Heart left ventricle (tissue), 16 donors: ENCODE measurements at regions not wholly inside any gene's neighbourhood (a gene's known extent, or its start where the extent isn't known, plus 50 kb on each side); places are given as distances from the start of the nearest gene placed in this dataset.
A peak's percentile ranks its signal among the peaks of the same experiment; 100 is the strongest.

Experiments used
- ATAC-seq, 4 donors: fragments of 200-7000 bp; cut with Tn5 transposase; one replicate each; pipeline ENCODE4 v1.9.1; 2020 to 2022; ENCODE audit warnings: moderate library complexity in 4 of 4, mild to moderate bottlenecking in 3 of 4, moderate number of reproducible peaks in 1 of 4
- DNase-seq, 5 donors: peaks; one replicate each; pipeline ENCODE4 v3.0.0-alpha.2; 2020
- H3K27ac ChIP-seq, 12 donors: fragments of 200-600 bp; sonication (generic) in 4 of 12; one replicate each; pipeline versions ENCODE4 v1.5.0 to v1.8.0; 2016 to 2022; ENCODE audit warnings: mild to moderate bottlenecking in 2 of 12
- H3K27me3 ChIP-seq, 9 donors: fragments of 200-600 bp; sonication (generic) in 2 of 9; one replicate each; pipeline versions ENCODE4 v1.5.1 to v1.8.0; 2016 to 2022; ENCODE audit warnings: mild to moderate bottlenecking in 3 of 9
- H3K36me3 ChIP-seq, 9 donors: fragments of 200-600 bp; sonication (generic) in 2 of 9; one replicate each; pipeline versions ENCODE4 v1.5.0 to v1.8.0; 2018 to 2022; ENCODE audit warnings: mild to moderate bottlenecking in 2 of 9
- H3K4me1 ChIP-seq, 12 donors: fragments of 200-600 bp; sonication (generic) in 4 of 12; one replicate each; pipeline versions ENCODE4 v1.5.0 to v1.8.0; 2016 to 2022; ENCODE audit warnings: mild to moderate bottlenecking in 3 of 12
- H3K4me3 ChIP-seq, 12 donors: fragments of 200-600 bp; sonication (generic) in 4 of 12; one replicate each; pipeline versions ENCODE4 v1.5.0 to v1.8.0; 2017 to 2022; ENCODE audit warnings: mild to moderate bottlenecking in 9 of 12, moderate library complexity in 4 of 12
- H3K9me3 ChIP-seq, 12 donors: fragments of 200-600 bp; sonication (generic) in 4 of 12; one replicate each; pipeline versions ENCODE4 v1.5.0 to v1.8.0; 2016 to 2022; ENCODE audit warnings: mild to moderate bottlenecking in 1 of 12
- POLR2A ChIP-seq, 2 donors: fragments of 450-650 bp; IDR thresholded peaks; one replicate each; pipeline ENCODE4 v1.6.1; 2017; ENCODE audit warnings: antibody characterized with exemption in 2 of 2, mild to moderate bottlenecking in 2 of 2, moderate library complexity in 2 of 2
- WGBS, 4 donors: extraction: QIAGEN DNeasy Blood & Tissue Kit in 2 of 4; methylation state at CpG; one replicate each; pipeline versions ENCODE4 v1.1.5 to v1.1.7; 2013 to 2018; 5-methylcytosine and 5-hydroxymethylcytosine counted together
- intact Hi-C, 10 donors: fragments of 100-400 bp; cut with DNase I; formaldehyde crosslinking; loops; one replicate each; pipeline versions ENCODE4 v1.11.1 to v1.14.2; 2022
- TF ChIP-seq, protein P1 (sequence below), 12 donors: fragments of 200-600 bp; sonication (generic) in 4 of 12; IDR thresholded peaks; one replicate each; pipeline versions ENCODE4 v1.5.0 to v1.8.0; 2018 to 2022; ENCODE audit warnings: antibody characterized with exemption in 12 of 12, mild to moderate bottlenecking in 5 of 12
- donor health status: ischemic (EF 13 %, LVEDD 7.1; RV severe dilation, severe dysfunction).
- donor health status: healthy with polysubstance abuse.
- donor health status: DM: no; HTN: yes; CAD: no.
- donor health status: DM: no; HTN: no; CAD: no.
- donor health status: ischemic (EF 25% LVEDD 6.9; RV normal size, moderate dysfunction).
- donor health status: ischemic (EF 25% LVEDD 5.7; RV mildly dilated, moderate dysfunction).
- donor health status: healthy.
- donor health status: DM: yes; HTN: yes; CAD: no.
- donor health status: ischemic (EF 35%, LVEDD 5.7; RV mildly dilated, moderate dysfunction).
- donor health status: nonischemic (EF 11% LVEDD 7.7; RV severe dilation, severe dysfunction).
- donor health status: DM: yes; HTN: yes; CAD: no.
- donor health status: PGD.
- donor health status: ischemic (EF 29% LVEDD 5.4; RV normal size, mild dysfunction).
- donor health status: nonischemic (EF 23%, LVEDD 6.1; RV moderate dilation, normal function).

DNA sequence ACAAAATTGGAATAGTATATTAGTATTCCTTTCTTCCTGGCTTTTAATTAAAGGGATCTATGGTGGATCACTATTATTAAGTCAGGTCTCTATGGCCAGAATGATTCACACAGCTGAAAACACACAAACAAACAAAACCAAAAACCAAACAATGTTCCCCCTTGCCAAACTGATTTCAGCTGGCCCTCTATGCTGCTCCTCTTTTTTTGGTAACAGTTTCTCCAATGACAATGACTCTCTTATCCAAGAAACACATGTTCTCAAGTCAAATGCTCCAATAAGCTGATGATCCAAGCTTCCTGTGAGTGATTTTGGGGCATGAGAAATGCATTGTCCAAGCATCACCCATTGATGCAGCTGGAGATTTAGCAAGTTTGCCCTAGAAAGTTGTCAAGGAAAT is 193.4 kb upstream of the TUT7 start:
- TF ChIP-seq POLR2A (IDR thresholded peaks at IDR 0.05) = no peak
- TF ChIP-seq, protein P1, sequence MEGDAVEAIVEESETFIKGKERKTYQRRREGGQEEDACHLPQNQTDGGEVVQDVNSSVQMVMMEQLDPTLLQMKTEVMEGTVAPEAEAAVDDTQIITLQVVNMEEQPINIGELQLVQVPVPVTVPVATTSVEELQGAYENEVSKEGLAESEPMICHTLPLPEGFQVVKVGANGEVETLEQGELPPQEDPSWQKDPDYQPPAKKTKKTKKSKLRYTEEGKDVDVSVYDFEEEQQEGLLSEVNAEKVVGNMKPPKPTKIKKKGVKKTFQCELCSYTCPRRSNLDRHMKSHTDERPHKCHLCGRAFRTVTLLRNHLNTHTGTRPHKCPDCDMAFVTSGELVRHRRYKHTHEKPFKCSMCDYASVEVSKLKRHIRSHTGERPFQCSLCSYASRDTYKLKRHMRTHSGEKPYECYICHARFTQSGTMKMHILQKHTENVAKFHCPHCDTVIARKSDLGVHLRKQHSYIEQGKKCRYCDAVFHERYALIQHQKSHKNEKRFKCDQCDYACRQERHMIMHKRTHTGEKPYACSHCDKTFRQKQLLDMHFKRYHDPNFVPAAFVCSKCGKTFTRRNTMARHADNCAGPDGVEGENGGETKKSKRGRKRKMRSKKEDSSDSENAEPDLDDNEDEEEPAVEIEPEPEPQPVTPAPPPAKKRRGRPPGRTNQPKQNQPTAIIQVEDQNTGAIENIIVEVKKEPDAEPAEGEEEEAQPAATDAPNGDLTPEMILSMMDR (IDR thresholded peaks at IDR 0.05) = no peak
- DNase-seq = no peak
- Histone ChIP-seq H3K36me3 (no peaks in the 10 kb centered on the region), H3K27me3 (no peaks in the 10 kb centered on the region), H3K9me3 (no peaks in the 10 kb centered on the region), H3K4me3 (no peak overlapping the region), H3K27ac (no peak overlapping the region), H3K4me1 (no peaks in the 10 kb centered on the region)
- intact Hi-C loops = no loop called here
- ATAC-seq = no peak

DNA sequence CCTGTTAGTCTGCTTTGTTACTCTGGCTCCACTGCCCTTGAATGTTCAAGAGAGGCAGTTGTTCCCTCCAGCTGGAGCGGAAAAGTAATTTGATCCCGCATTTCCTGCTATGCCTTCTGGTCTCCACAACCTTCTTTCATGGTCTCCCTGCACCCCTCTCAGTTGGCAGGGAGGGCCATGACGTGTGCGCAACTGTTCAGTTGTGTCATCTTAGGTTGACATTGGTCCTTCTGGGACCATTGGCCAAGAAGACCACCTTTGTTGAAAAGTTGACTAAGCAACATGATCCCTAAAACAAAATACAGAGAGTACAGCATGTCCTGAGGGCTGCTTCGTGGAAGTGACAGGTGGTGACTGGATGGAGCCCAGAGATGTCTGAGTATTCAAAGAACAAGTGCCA is 192.5 kb upstream of the TUT7 start:
- TF ChIP-seq, protein P1 (IDR thresholded peaks at IDR 0.05) = no peak
- no peak for TF ChIP-seq POLR2A (IDR thresholded peaks at IDR 0.05)
- no peak overlapping the region for H3K27ac ChIP-seq
- intact Hi-C loops = no loop called here
- WGBS, 4 donors = 68 to 80% (median 72%) methylated on average over 5 of the region's 5 CpGs
- no peaks in the 10 kb centered on the region for H3K27me3 ChIP-seq
- H3K4me3 ChIP-seq = no peak overlapping the region
- H3K36me3 ChIP-seq = no peaks in the 10 kb centered on the region
- DNase-seq (no peak), ATAC-seq (peak; percentile 41 to 51 (median 42))
- no peaks in the 10 kb centered on the region for H3K4me1 ChIP-seq
- no peaks in the 10 kb centered on the region for H3K9me3 ChIP-seq

DNA sequence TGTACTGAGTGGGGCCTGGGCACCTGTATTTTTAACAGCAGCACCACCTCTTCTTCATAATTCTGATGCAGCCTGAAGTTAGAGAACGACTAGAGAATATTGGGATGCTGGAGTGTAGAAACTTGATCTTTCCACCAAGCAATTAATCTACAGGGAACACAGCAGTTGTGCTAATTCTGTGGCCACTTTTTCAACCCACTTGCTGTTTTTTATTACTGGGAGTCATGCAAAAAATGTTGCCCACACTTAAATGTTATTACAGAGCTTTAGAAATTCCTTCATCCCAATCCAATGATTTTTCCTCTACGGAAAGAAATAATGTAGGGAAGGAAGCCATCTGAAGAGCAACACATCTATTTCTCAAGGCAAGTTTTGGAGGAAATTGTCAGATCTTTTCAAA is 190.9 kb upstream of the TUT7 start:
- no peak for TF ChIP-seq POLR2A (IDR thresholded peaks at IDR 0.05)
- TF ChIP-seq, protein P1 (IDR thresholded peaks at IDR 0.05) = no peak
- intact Hi-C loops = no loop called here

DNA sequence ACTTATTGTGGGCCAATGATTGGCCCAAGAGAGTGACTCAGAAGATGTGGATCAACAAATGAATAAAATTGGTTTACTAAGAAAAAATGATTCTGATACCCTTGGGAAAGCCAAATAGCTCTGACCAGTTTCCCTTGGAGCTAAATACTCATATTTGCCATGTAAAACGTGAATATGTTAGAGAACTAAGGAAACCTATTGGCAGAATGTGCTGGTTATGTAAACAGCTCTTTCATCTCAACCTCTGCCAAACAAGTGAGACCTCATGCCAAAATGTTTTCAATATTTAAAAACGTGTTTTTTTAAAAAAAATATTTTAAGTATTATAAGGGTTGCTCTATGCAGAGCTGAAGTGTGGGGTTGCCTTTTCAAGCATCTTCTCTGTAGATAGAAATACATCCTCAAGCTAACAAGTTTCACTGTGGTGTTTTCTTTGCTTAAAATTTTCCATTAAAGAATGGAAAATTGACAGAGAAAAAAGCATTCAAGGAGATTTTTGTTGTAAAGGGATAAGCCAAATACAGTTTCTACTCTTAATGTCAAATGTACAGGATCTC is 186.9 kb upstream of the TUT7 start:
- no peaks in the 10 kb centered on the region for H3K27me3 ChIP-seq
- TF ChIP-seq, protein P1 (IDR thresholded peaks at IDR 0.05) = no peak
- no peak for TF ChIP-seq POLR2A (IDR thresholded peaks at IDR 0.05)
- ATAC-seq (no peak), DNase-seq (no peak)
- H3K4me1 ChIP-seq = no peaks in the 10 kb centered on the region
- WGBS, 4 donors = 53 to 73% (median 63%) methylated on average over 2 of the region's 2 CpGs
- no peaks in the 10 kb centered on the region for H3K36me3 ChIP-seq
- H3K27ac ChIP-seq = no peak overlapping the region
- H3K4me3 ChIP-seq = no peak overlapping the region
- peaks cover 0 to 5% (median 0%) of the 10 kb centered on the region in 12 donors for H3K9me3 ChIP-seq
- intact Hi-C loops = no loop called here

More for the DNA sequence above, 190.9 kb upstream of the TUT7 start:
- H3K27me3 ChIP-seq = no peaks in the 10 kb centered on the region
- H3K27ac ChIP-seq = no peak overlapping the region
- DNase-seq (no peak), ATAC-seq (no peak)
- H3K36me3 ChIP-seq = no peaks in the 10 kb centered on the region
- H3K4me3 ChIP-seq = no peak overlapping the region
- no peaks in the 10 kb centered on the region for H3K4me1 ChIP-seq
- 47 to 71% (median 68%) methylated on average over 2 of the region's 2 CpGs for WGBS, 4 donors
- no peaks in the 10 kb centered on the region for H3K9me3 ChIP-seq
